GM19239 (cell line): ENCODE measurements at regions not wholly inside any gene's neighbourhood (a gene's known extent, or its start where the extent isn't known, plus 50 kb on each side); places are given as distances from the start of the nearest gene placed in this dataset.

Experiments used
- DNase-seq: peaks from one replicate; pipeline ENCODE4 v3.0.0; 2011; ENCODE audit warnings: low spot score; ENCODE audit not compliant: insufficient read length
- FAIRE-seq: peaks from 2 replicates; lab custom pipeline; 2011; peaks lifted over from hg19 to GRCh38; lab: Jason Lieb, UNC

DNA sequence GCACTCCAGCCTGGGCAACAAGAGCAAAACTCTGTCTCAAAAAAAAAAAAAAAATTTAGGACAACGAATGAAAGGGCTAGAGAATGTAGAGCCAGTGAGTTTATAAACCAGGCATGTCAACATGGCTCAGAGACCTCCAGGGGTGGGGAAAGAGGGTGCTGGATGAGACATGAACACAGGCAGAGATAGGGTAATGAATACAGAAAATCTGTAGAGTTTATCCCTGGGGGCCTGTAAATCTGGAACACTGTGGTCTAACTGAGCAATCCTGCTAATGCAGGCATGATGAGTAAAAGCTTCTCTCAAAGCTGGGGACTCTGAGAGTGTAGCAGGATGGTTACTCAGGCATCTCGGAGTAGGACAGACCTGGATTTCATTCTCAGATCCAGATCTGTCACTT is 59.2 kb upstream of the IGFBP2 start:
- DNase-seq: no peak
- FAIRE-seq: no peak

DNA sequence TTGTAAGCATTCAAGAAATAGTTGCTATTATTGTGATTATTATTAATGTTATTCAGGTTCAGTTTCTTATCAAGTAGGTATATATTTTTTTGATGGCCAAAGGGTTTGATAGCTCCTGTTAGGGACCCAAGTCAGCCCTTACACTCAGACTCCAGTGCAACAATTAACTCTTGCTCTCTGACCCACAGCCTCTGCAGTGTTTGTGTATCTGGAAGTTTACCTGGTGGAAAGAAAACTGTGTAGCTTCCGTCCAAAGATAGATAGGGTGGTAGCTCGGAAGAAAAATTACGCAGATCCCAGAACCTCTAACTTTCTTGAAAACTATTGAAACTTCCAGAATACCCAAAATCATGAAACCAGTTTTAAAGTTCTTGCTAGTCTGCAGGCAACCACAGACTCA is 58.6 kb upstream of the IGFBP2 start:
- no peak for FAIRE-seq
- DNase-seq: no peak

DNA sequence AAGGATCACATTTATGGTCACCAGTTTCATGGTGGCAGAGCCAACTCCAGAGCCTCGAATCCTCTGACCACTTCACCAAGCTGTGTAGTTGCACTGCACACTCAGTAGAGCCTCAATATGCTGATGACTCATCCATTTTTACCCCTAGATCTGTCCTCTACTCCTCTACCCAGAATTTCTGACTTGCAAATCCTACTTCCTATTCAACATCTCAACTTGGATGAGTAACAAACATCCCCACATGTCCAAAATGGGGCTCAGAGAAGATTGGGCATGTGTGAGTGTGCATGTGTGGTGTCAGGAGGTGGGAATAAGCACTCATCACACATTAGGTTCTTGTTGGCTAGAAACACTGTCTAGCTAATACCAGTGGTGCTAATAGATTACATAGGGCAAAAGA is 57.8 kb upstream of the IGFBP2 start:
- FAIRE-seq: no peak

DNA sequence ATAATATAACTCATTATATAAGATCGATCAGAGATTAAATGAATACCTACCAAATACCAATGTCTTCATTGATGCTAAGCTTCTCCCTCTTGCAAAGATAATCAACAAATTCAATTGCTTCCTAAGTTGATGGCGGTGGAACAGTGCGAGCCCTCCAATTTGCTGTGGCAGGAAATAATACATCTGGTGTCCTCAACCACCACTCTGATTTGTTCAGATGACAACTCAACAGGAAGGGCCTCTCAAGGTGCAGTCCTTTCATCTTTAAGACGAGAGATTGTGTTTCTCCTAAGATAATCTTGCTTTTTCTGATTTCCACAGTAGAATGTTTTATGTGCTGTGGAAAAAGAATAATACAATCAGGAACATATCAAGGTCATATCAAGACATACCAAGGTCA is 56.6 kb upstream of the IGFBP2 start:
- FAIRE-seq (no peak), DNase-seq (no peak)

More for the DNA sequence above, 57.8 kb upstream of the IGFBP2 start:
- no peak for DNase-seq

DNA sequence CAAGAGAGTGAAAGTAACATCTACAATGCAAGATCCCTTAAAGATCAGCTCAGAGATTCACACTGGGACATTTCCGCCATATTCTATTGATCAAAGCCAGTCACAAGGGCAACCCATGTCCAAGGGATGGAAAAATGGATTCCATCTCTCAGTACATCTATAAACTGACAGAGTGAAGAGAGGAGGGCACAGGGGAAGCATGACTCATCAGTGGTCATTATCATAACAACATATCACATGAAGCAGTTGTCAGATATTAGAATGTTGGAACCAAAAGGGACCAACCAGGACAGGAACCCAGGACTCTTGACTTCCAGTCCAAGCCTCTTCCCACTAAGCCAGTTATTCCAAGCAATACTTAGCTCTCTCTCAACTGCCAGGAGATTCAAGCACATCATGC is 54.9 kb upstream of the IGFBP2 start:
- DNase-seq (no peak), FAIRE-seq (no peak)

DNA sequence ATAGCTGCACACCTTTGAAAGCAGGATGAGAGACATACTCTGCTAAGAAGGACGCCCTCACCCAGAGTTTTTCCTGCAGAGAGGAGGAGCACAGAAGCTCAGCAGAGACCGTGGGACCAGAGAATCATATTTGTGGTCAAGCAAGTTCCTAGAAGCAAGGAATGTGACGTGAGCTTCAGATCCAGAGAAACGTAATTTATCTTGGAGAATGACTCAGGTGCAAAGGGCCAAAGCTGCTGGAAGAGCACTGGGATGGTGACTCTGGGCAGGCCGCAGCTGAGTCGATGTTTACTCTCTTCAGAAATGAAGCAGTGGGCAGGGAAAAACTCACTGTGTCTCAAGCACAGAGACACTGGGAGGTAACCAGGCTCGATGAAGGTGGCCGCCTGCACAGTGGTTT is 50.1 kb upstream of the IGFBP2 start:
- FAIRE-seq: no peak
- DNase-seq: no peak
